ENCODE measurements at regions not wholly inside any gene's neighbourhood (a gene's known extent, or its start where the extent isn't known, plus 50 kb on each side); places are given as distances from the start of the nearest gene placed in this dataset.

DNA sequence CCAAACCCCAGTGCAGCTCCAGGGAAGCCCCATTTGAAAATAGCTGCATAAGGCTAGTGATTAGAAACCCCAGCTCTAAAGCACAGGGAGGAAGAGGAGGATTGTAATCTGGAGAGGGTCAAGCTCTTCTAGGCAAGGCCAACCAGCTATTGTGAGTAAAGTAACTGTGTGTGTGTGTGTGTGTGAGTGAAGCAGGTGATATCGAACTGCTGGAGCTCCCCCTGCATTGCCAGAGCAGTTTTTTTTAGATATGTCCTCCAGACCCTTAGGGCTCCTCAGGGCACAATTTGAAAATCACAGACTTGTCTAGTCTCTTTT lies 177.4 kb upstream of the NABP1 start:
- H3K27me3 ChIP-seq (ENCODE audit: low read length): no peaks in the 10 kb centered on the region
- H3F3A ChIP-seq (ENCODE audit: low read length, unreplicated experiment): no peaks in the 10 kb centered on the region
- no peak overlapping the region for H3K27ac ChIP-seq (ENCODE audit: low read length)
- H2AFZ ChIP-seq (ENCODE audit: low read length): peak overlapping the region; percentile 48; the same call in 1 of the 2 replicates
- ChIA-PET CTCF (interaction anchor here (0.5 to 1.7 kb wide), 2 partner anchors 72 to 335 kb away, joined by 4 to 8 read pairs; no protein-coding TSS in a partner anchor), POLR2A (ENCODE audit: unreplicated experiment) (interaction anchor here (0.5 kb wide), 1 partner anchor 135 kb away, joined by 3 read pairs; no protein-coding TSS in a partner anchor)
- H3K4me1 ChIP-seq (ENCODE audit: insufficient read depth, low read length): peaks cover 10% of the 10 kb centered on the region
- no peak overlapping the region for H3K4me3 ChIP-seq (ENCODE audit: low read length)
- DNase-seq: no peak
- H4K20me1 ChIP-seq (ENCODE audit: low read length): no peaks in the 10 kb centered on the region
- BruUV-seq (replicated peaks): no TSS peak
- H3K9me3 ChIP-seq (ENCODE audit: low read length): no peaks in the 10 kb centered on the region
- no peaks in the 10 kb centered on the region for H3K36me3 ChIP-seq (ENCODE audit: low read depth, low read length)
- no peaks in the 10 kb centered on the region for H3K79me2 ChIP-seq (ENCODE audit: low read length)
- intact Hi-C loops (cut with micrococcal nuclease): loop anchor here (5.0 to 10.0 kb wide), 4 partner anchors 126 to 448 kb away; no protein-coding TSS in a partner anchor
- no peak overlapping the region for H3K4me2 ChIP-seq (ENCODE audit: low read length)
- no peaks in the 10 kb centered on the region for H3K9me2 ChIP-seq (replicated peaks; ENCODE audit: low read length)
- no peak overlapping the region for H3K9ac ChIP-seq (ENCODE audit: low read length)
- TF ChIP-seq EZH2phosphoT487 (IDR thresholded peaks at IDR 0.05; ENCODE audit: borderline replicate concordance, low read length): no peak
- TF ChIP-seq EZH2 (IDR thresholded peaks at IDR 0.05; ENCODE audit: low read length, unreplicated experiment): no peak
- TF ChIP-seq, protein P1, sequence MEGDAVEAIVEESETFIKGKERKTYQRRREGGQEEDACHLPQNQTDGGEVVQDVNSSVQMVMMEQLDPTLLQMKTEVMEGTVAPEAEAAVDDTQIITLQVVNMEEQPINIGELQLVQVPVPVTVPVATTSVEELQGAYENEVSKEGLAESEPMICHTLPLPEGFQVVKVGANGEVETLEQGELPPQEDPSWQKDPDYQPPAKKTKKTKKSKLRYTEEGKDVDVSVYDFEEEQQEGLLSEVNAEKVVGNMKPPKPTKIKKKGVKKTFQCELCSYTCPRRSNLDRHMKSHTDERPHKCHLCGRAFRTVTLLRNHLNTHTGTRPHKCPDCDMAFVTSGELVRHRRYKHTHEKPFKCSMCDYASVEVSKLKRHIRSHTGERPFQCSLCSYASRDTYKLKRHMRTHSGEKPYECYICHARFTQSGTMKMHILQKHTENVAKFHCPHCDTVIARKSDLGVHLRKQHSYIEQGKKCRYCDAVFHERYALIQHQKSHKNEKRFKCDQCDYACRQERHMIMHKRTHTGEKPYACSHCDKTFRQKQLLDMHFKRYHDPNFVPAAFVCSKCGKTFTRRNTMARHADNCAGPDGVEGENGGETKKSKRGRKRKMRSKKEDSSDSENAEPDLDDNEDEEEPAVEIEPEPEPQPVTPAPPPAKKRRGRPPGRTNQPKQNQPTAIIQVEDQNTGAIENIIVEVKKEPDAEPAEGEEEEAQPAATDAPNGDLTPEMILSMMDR (conservative IDR thresholded peaks at IDR 0.05; ENCODE audit: low read depth, low read length): no peak
- ATAC-seq: no peak

DNA sequence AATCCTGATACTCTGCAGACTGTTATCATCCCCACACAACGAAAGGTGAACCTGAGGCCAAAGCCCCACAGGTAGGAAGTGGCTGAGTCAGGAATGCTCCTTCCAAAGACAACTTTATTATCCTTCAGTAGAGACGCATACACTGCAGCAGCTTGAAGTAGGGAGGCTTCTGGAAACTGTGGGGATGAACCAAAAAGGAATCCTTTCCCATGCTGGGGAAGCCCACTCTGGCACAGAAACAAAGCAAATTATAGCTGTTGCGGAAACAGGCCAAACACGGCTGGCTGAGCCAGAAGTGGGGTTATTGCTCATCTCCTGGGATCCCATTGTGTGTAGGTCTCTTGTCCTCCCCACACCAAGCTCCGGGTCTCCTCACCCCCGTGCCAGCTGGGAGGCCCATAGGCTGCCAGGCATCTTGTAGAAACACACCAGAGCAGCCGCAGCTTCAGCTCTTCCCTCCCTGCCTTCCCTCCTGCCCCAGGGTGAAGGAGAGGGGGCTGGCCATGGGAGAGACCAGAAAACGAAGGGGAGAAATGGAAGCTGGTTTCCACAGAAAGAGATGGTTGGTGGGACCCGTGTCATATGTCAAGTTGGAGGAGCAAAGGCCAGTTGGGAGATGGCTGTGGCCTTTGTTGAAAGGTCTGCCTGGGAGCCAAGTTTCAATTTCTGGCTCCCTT lies 176.9 kb upstream of the NABP1 start:
- no peak overlapping the region for H3K9ac ChIP-seq (ENCODE audit: low read length)
- no peaks in the 10 kb centered on the region for H3K79me2 ChIP-seq (ENCODE audit: low read length)
- H4K20me1 ChIP-seq (ENCODE audit: low read length): no peaks in the 10 kb centered on the region
- H3K27me3 ChIP-seq (ENCODE audit: low read length): no peaks in the 10 kb centered on the region
- H3K27ac ChIP-seq (ENCODE audit: low read length): no peak overlapping the region
- no peaks in the 10 kb centered on the region for H3F3A ChIP-seq (ENCODE audit: low read length, unreplicated experiment)
- intact Hi-C loops (cut with micrococcal nuclease): loop anchor here (1.0 to 10.0 kb wide), 7 partner anchors 126 to 449 kb away; partner anchors contain the start of gene MYO1B
- ChIA-PET CTCF (interaction anchor here (0.7 to 1.7 kb wide), 4 partner anchors 265 to 336 kb away, joined by 3 to 8 read pairs (median 6); no protein-coding TSS in a partner anchor), POLR2A (ENCODE audit: unreplicated experiment) (interaction anchor here (0.5 kb wide), 1 partner anchor 135 kb away, joined by 3 read pairs; no protein-coding TSS in a partner anchor)
- ATAC-seq: no peak; the same call in 1 of the 2 replicates
- H3K9me2 ChIP-seq (replicated peaks; ENCODE audit: low read length): no peaks in the 10 kb centered on the region
- no peak for DNase-seq
- H2AFZ ChIP-seq (ENCODE audit: low read length): peak overlapping the region; percentile 48; the same call in 1 of the 2 replicates
- peaks cover 10% of the 10 kb centered on the region for H3K4me1 ChIP-seq (ENCODE audit: insufficient read depth, low read length)
- no peaks in the 10 kb centered on the region for H3K36me3 ChIP-seq (ENCODE audit: low read depth, low read length)
- no TSS peak for BruUV-seq (replicated peaks)
- 0 out of 2 replicates have a peak overlapping the region, but pooled peaks have one; percentile 30 for H3K4me2 ChIP-seq (ENCODE audit: low read length)
- H3K4me3 ChIP-seq (ENCODE audit: low read length): no peak overlapping the region
- TF ChIP-seq EZH2phosphoT487 (IDR thresholded peaks at IDR 0.05; ENCODE audit: borderline replicate concordance, low read length): no peak
- TF ChIP-seq, protein P1 (conservative IDR thresholded peaks at IDR 0.05; ENCODE audit: low read depth, low read length): no peak
- no peak for TF ChIP-seq EZH2 (IDR thresholded peaks at IDR 0.05; ENCODE audit: low read length, unreplicated experiment)
- no peaks in the 10 kb centered on the region for H3K9me3 ChIP-seq (ENCODE audit: low read length)
